Islet of Langerhans (tissue), 1 donor: ENCODE measurements at regions not wholly inside any gene's neighbourhood (a gene's known extent, or its start where the extent isn't known, plus 50 kb on each side); places are given as distances from the start of the nearest gene placed in this dataset.
A peak's percentile ranks its signal among the peaks of the same experiment; 100 is the strongest.
"Not testable (repeated sequence)": the region's sequence is repeated elsewhere in the genome, so short reads cannot be mapped to it uniquely, and the experiment has no call there.

ENCODE experiments used
- FAIRE-seq: peaks from one replicate; lab custom pipeline; 2011; peaks lifted over from hg19 to GRCh38; lab: Jason Lieb, UNC

GRCh38 chr16:24624102-24624501, 84.7 kb downstream of the RBBP6 start:
- no peak for FAIRE-seq

GRCh38 chr16:24626256-24626655, 86.9 kb downstream of the RBBP6 start:
- FAIRE-seq, result no peak

GRCh38 chr16:24634919-24635318, 94.5 kb upstream of the TNRC6A start:
- FAIRE-seq, result no peak

GRCh38 chr16:24635900-24636610, 93.4 kb upstream of the TNRC6A start:
- peak; percentile 53 for FAIRE-seq

GRCh38 chr16:24639769-24640168, 89.7 kb upstream of the TNRC6A start:
- FAIRE-seq, result no peak

GRCh38 chr16:24643489-24643888, 86.0 kb upstream of the TNRC6A start:
- no peak for FAIRE-seq

- peak; percentile 72 for FAIRE-seq
Observed at GRCh38 chr16:24645739-24646645, 83.5 kb upstream of the TNRC6A start.

GRCh38 chr16:24646646-24646995, 82.8 kb upstream of the TNRC6A start:
- FAIRE-seq, result no peak

GRCh38 chr16:24652209-24652712, 77.2 kb upstream of the TNRC6A start:
- no peak for FAIRE-seq

GRCh38 chr16:24652803-24653202, 76.6 kb upstream of the TNRC6A start:
- FAIRE-seq, result no peak

- FAIRE-seq, result no peak
Observed at GRCh38 chr16:24653725-24654124, 75.7 kb upstream of the TNRC6A start.

- FAIRE-seq, result not testable (repeated sequence)
Observed at GRCh38 chr16:24665942-24666341, 63.5 kb upstream of the TNRC6A start.

GRCh38 chr16:24667244-24667764, 62.1 kb upstream of the TNRC6A start:
- no peak for FAIRE-seq

- no peak for FAIRE-seq
Observed at GRCh38 chr16:24668481-24669061, 60.9 kb upstream of the TNRC6A start.

GRCh38 chr16:24670623-24671454, 58.6 kb upstream of the TNRC6A start:
- peak; percentile 79 for FAIRE-seq

GRCh38 chr16:24671455-24671954, 57.9 kb upstream of the TNRC6A start:
- peak; percentile 86 for FAIRE-seq

- no peak for FAIRE-seq
Observed at GRCh38 chr16:24673155-24673554, 56.3 kb upstream of the TNRC6A start.

GRCh38 chr16:24674877-24675276, 54.6 kb upstream of the TNRC6A start:
- no peak for FAIRE-seq

GRCh38 chr16:24677388-24677787, 52.1 kb upstream of the TNRC6A start:
- no peak for FAIRE-seq
